HCT116 (cell line): ENCODE measurements at regions not wholly inside any gene's neighbourhood (a gene's known extent, or its start where the extent isn't known, plus 50 kb on each side); places are given as distances from the start of the nearest gene placed in this dataset.

Experiments used
- ATAC-seq: fragments of 200-7000 bp; cut with Tn5 transposase; 2 replicates; pipeline ENCODE4 v1.9.1; 2020; ENCODE audit warnings: mild to moderate bottlenecking, moderate library complexity
- BruUV-seq: library from RNA; stranded (reverse); fragments of 400-500 nt; replicated peaks from 2 replicates; lab custom pipeline; 2021; lab: Mats Ljungman, UMichigan
- CTCF ChIA-PET: fragments of 300-600 bp; sonication (Branson Sonifier 250); formaldehyde crosslinking; loops from one replicate; lab custom pipeline; 2021; ENCODE audit warnings: antibody characterized with exemption; lab: Charles Lee
- POLR2A ChIA-PET: fragments of 300-600, 350-600 bp; sonication (Branson Sonifier 250); formaldehyde crosslinking; loops from one replicate; lab custom pipeline; 2021; ENCODE audit warnings: antibody characterized with exemption; lab: Charles Lee
- RAD21 ChIA-PET, 2 experiments: fragments of 300-600 bp; sonication (Branson Sonifier 250); formaldehyde crosslinking; loops; one replicate each; lab custom pipeline; 2023; ENCODE audit warnings: low total read pairs in 2 of 2; ENCODE audit not compliant: uncharacterized antibody in 2 of 2, unreplicated experiment in 2 of 2, low non-redundant PET in 1 of 2; lab: Charles Lee
- DNase-seq: peaks from one replicate; pipeline ENCODE4 v3.0.0-alpha.2; 2010; ENCODE audit warnings: low read depth, low spot score
- H2AFZ ChIP-seq: fragments of 200-600 bp; shearing (Covaris generic), sonication (generic); 2 replicates; pipeline ENCODE4 v1.6.1; 2017; ENCODE audit warnings: low read depth, mixed run types, mixed read lengths, antibody characterized with exemption, low read length; ENCODE audit not compliant: poor library complexity, severe bottlenecking
- H3K27ac ChIP-seq: 2 replicates; pipeline ENCODE4 v1.5.1; 2012; ENCODE audit warnings: low read depth, low read length
- H3K27me3 ChIP-seq: fragments of 200-600 bp; sonication (generic); 2 replicates; pipeline ENCODE4 v1.6.1; 2016; ENCODE audit warnings: mixed run types, low read length, mixed read lengths; ENCODE audit not compliant: insufficient read depth
- H3K36me3 ChIP-seq, 2 experiments: fragments of 200-500 bp in 1 of 2; fragments of 200-600 bp in 1 of 2; sonication (Bioruptor generic) in 1 of 2; sonication (generic) in 1 of 2; 2 replicates each; pipeline versions ENCODE4 v1.5.1 to v1.6.1; 2014 to 2016; ENCODE audit warnings: low read length in 2 of 2, inconsistent platforms in 1 of 2, mixed read lengths in 1 of 2, mixed run types in 1 of 2; ENCODE audit not compliant: insufficient read depth in 2 of 2, control insufficient read depth in 1 of 2
- H3K4me1 ChIP-seq, 2 experiments: fragments of 200-600 bp in 1 of 2; sonication (generic) in 1 of 2; 2 replicates each; pipeline versions ENCODE4 v1.5.1 to v1.6.1; 2012 to 2017; ENCODE audit warnings: low read length in 2 of 2, inconsistent platforms in 1 of 2, mild to moderate bottlenecking in 1 of 2, mixed read lengths in 1 of 2, mixed run types in 1 of 2, moderate library complexity in 1 of 2; ENCODE audit not compliant: insufficient read depth in 2 of 2, control insufficient read depth in 1 of 2
- H3K4me2 ChIP-seq: fragments of 200-600 bp; sonication (generic); 2 replicates; pipeline ENCODE4 v1.6.1; 2017; ENCODE audit warnings: mixed run types, low read length, mixed read lengths
- H3K4me3 ChIP-seq, 2 experiments: fragments of 200-600 bp in 1 of 2; sonication (generic) in 1 of 2; replicated peaks in 1 of 2; 2 replicates each; pipeline ENCODE4 v1.5.1; 2011 to 2016; ENCODE audit warnings: low read length in 2 of 2, control low read depth in 1 of 2, low read depth in 1 of 2, mild to moderate bottlenecking in 1 of 2, mixed read lengths in 1 of 2, mixed run types in 1 of 2
- H3K79me2 ChIP-seq: fragments of 200-600 bp; sonication (generic); 2 replicates; pipeline ENCODE4 v1.6.1; 2017; ENCODE audit warnings: mild to moderate bottlenecking, mixed run types, low read length, moderate library complexity, mixed read lengths; ENCODE audit not compliant: insufficient read depth
- H3K9ac ChIP-seq: fragments of 200-600 bp; sonication (generic); 2 replicates; pipeline ENCODE4 v1.6.1; 2016; ENCODE audit warnings: low read length, mixed read lengths
- H3K9me2 ChIP-seq: fragments of 200-600 bp; sonication (generic), shearing (Covaris generic); 2 replicates; pipeline ENCODE4 v1.6.1; 2017; ENCODE audit warnings: mixed run types, mild to moderate bottlenecking, moderate library complexity; ENCODE audit not compliant: insufficient read depth
- H3K9me3 ChIP-seq, 2 experiments: fragments of 200-500 bp in 1 of 2; fragments of 200-600 bp in 1 of 2; sonication (Bioruptor generic) in 1 of 2; sonication (generic) in 1 of 2; 2 replicates each; pipeline ENCODE4 v1.6.1; 2014 to 2017; ENCODE audit warnings: low read length in 2 of 2, mixed read lengths in 2 of 2, inconsistent platforms in 1 of 2, low read depth in 1 of 2, mild to moderate bottlenecking in 1 of 2, mixed run types in 1 of 2, moderate library complexity in 1 of 2; ENCODE audit not compliant: control insufficient read depth in 1 of 2, insufficient read depth in 1 of 2
- H4K20me1 ChIP-seq: fragments of 200-600 bp; sonication (generic), shearing (Covaris generic); 2 replicates; pipeline ENCODE4 v1.6.1; 2017; ENCODE audit warnings: mixed run types, mild to moderate bottlenecking, moderate library complexity; ENCODE audit not compliant: insufficient read depth
- CBX3 ChIP-seq: IDR thresholded peaks from 2 replicates; pipeline ENCODE4 v1.6.1; 2012; ENCODE audit warnings: low read depth
- ELF1 ChIP-seq: IDR thresholded peaks from 2 replicates; pipeline ENCODE4 v1.6.1; 2012; ENCODE audit warnings: low read depth, borderline replicate concordance
- EZH2 ChIP-seq: fragments of 200-600 bp; sonication (generic); IDR thresholded peaks from 2 replicates; pipeline ENCODE4 v1.6.1; 2017; ENCODE audit warnings: antibody characterized with exemption, mixed run types
- EZH2phosphoT487 ChIP-seq: fragments of 200-600 bp; IDR thresholded peaks from 2 replicates; pipeline ENCODE4 v1.6.1; 2018; ENCODE audit warnings: antibody characterized with exemption, borderline replicate concordance
- JUND ChIP-seq: IDR thresholded peaks from 2 replicates; pipeline ENCODE4 v1.6.1; 2012
- POLR2AphosphoS5 ChIP-seq: IDR thresholded peaks from 2 replicates; pipeline ENCODE4 v1.6.1; 2011; ENCODE audit warnings: mild to moderate bottlenecking, low read depth, low read length, moderate library complexity
- RAD21 ChIP-seq: IDR thresholded peaks from 2 replicates; pipeline ENCODE4 v1.6.1; 2012; ENCODE audit warnings: low read depth, mild to moderate bottlenecking
- SIN3A ChIP-seq: IDR thresholded peaks from 2 replicates; pipeline ENCODE4 v1.6.1; 2012; ENCODE audit warnings: low read depth
- SRF ChIP-seq: IDR thresholded peaks from 2 replicates; pipeline ENCODE4 v1.6.1; 2012; ENCODE audit warnings: low read depth
- TCF7L2 ChIP-seq: IDR thresholded peaks from 2 replicates; pipeline ENCODE4 v1.7.0; 2011; ENCODE audit warnings: borderline replicate concordance, inconsistent platforms; ENCODE audit not compliant: insufficient read depth, insufficient read length; ENCODE audit errors: extremely low read depth
- YY1 ChIP-seq: IDR thresholded peaks from 2 replicates; pipeline ENCODE4 v1.6.1; 2011; ENCODE audit warnings: low read length, low read depth, moderate library complexity, mild to moderate bottlenecking; ENCODE audit not compliant: insufficient replicate concordance; ENCODE audit errors: extremely low read depth
- ZFX ChIP-seq: fragments of 450-650 bp; IDR thresholded peaks from 2 replicates; pipeline ENCODE4 v1.6.1; 2017
- ZNF274 ChIP-seq: fragments of 200-500 bp; sonication (Bioruptor generic); IDR thresholded peaks from 2 replicates; pipeline ENCODE4 v1.6.1; 2014; ENCODE audit warnings: mild to moderate bottlenecking, low read depth, low read length, inconsistent platforms
- intact Hi-C: fragments of 100-400 bp; cut with micrococcal nuclease; formaldehyde crosslinking; loops from 2 replicates; pipeline ENCODE4 v1.10.0; 2022
- TF ChIP-seq, protein P1 (sequence below): IDR thresholded peaks from 2 replicates; pipeline ENCODE4 v1.6.1; 2011; ENCODE audit warnings: mild to moderate bottlenecking, low read length, moderate library complexity; ENCODE audit not compliant: insufficient replicate concordance; ENCODE audit errors: extremely low read depth
- TF ChIP-seq, protein P2 (sequence below), 3 experiments: fragments of 200-600 bp in 1 of 3; sonication (generic) in 1 of 3; IDR thresholded peaks in 2 of 3; conservative IDR thresholded peaks in 1 of 3; 2 replicates each; pipeline ENCODE4 v1.5.1; 2012 to 2017; ENCODE audit warnings: low read depth in 2 of 3, low read length in 2 of 3, antibody characterized with exemption in 1 of 3, borderline replicate concordance in 1 of 3, control low read depth in 1 of 3, mild to moderate bottlenecking in 1 of 3, mixed read lengths in 1 of 3, mixed run types in 1 of 3, moderate library complexity in 1 of 3; ENCODE audit not compliant: insufficient read depth in 1 of 3
- TF ChIP-seq, protein P3 (sequence below): IDR thresholded peaks from 2 replicates; pipeline ENCODE4 v1.6.1; 2012

DNA sequence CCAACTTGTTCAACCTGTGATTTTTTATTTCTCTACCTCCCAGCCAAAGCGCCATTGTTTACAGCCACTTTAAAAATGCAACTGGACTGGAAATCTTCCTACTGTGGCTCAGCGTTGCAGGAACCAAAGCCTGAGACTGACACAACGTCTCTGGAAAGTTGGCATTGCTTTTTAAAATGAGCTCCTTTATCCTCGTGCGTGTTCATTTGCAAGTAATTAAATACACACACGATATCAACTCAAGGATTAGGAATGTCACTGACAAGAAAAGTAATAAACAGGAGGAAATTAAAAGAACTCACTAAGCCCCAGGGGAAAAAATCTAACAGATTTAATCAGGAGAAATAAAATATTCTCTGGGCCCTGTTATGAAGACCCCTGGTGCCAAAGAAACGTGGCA, 184.6 kb upstream of the IRS2 start:
- ATAC-seq (no peak), DNase-seq (no peak)
- Histone ChIP-seq H2AFZ (no peak overlapping the region), H3K9me2 (no peaks in the 10 kb centered on the region), H3K4me2 (no peak overlapping the region), H3K9me3 (no peaks in the 10 kb centered on the region; a peak in 1 of 4 replicates), H3K4me3 (no peak overlapping the region), H3K4me1 (no peaks in the 10 kb centered on the region), H4K20me1 (no peaks in the 10 kb centered on the region), H3K36me3 (no peaks in the 10 kb centered on the region), H3K27me3 (no peaks in the 10 kb centered on the region), H3K27ac (no peak overlapping the region), H3K9ac (no peak overlapping the region), H3K79me2 (no peaks in the 10 kb centered on the region)
- POLR2A ChIA-PET: no interaction called here
- CTCF ChIA-PET: no interaction called here
- intact Hi-C loops: no loop called here
- TF ChIP-seq JUND: no peak
- BruUV-seq: no TSS peak
- RAD21 ChIA-PET: no interaction called here

GRCh38 chr13:109968876-109969577, 182.6 kb upstream of the IRS2 start:
- no peaks in the 10 kb centered on the region for H3K27me3 ChIP-seq
- ATAC-seq (no peak), DNase-seq (no peak)
- H3K4me1 ChIP-seq: no peaks in the 10 kb centered on the region
- no peak overlapping the region for H3K9ac ChIP-seq
- H3K9me3 ChIP-seq: no peaks in the 10 kb centered on the region; a peak in 1 of 4 replicates
- BruUV-seq: no TSS peak
- CTCF ChIA-PET: no interaction called here
- no peak overlapping the region for H3K27ac ChIP-seq
- intact Hi-C loops: no loop called here
- no peak overlapping the region for H2AFZ ChIP-seq
- H3K9me2 ChIP-seq: no peaks in the 10 kb centered on the region
- H3K79me2 ChIP-seq: no peaks in the 10 kb centered on the region
- H3K36me3 ChIP-seq: no peaks in the 10 kb centered on the region
- POLR2A ChIA-PET: no interaction called here
- RAD21 ChIA-PET: no interaction called here
- no peaks in the 10 kb centered on the region for H4K20me1 ChIP-seq
- H3K4me2 ChIP-seq: no peak overlapping the region
- TF ChIP-seq TCF7L2 (no peak), YY1 (no peak), SIN3A (no peak), ELF1 (no peak), EZH2 (no peak), SRF (no peak), ZFX (no peak), EZH2phosphoT487 (no peak), CBX3 (no peak), POLR2AphosphoS5 (no peak), RAD21 (no peak), ZNF274 (no peak)
- TF ChIP-seq, protein P1, sequence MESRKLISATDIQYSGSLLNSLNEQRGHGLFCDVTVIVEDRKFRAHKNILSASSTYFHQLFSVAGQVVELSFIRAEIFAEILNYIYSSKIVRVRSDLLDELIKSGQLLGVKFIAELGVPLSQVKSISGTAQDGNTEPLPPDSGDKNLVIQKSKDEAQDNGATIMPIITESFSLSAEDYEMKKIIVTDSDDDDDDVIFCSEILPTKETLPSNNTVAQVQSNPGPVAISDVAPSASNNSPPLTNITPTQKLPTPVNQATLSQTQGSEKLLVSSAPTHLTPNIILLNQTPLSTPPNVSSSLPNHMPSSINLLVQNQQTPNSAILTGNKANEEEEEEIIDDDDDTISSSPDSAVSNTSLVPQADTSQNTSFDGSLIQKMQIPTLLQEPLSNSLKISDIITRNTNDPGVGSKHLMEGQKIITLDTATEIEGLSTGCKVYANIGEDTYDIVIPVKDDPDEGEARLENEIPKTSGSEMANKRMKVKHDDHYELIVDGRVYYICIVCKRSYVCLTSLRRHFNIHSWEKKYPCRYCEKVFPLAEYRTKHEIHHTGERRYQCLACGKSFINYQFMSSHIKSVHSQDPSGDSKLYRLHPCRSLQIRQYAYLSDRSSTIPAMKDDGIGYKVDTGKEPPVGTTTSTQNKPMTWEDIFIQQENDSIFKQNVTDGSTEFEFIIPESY: no peak
- TF ChIP-seq, protein P2, sequence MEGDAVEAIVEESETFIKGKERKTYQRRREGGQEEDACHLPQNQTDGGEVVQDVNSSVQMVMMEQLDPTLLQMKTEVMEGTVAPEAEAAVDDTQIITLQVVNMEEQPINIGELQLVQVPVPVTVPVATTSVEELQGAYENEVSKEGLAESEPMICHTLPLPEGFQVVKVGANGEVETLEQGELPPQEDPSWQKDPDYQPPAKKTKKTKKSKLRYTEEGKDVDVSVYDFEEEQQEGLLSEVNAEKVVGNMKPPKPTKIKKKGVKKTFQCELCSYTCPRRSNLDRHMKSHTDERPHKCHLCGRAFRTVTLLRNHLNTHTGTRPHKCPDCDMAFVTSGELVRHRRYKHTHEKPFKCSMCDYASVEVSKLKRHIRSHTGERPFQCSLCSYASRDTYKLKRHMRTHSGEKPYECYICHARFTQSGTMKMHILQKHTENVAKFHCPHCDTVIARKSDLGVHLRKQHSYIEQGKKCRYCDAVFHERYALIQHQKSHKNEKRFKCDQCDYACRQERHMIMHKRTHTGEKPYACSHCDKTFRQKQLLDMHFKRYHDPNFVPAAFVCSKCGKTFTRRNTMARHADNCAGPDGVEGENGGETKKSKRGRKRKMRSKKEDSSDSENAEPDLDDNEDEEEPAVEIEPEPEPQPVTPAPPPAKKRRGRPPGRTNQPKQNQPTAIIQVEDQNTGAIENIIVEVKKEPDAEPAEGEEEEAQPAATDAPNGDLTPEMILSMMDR (IDR thresholded peaks at IDR 0.05 in 2 of 3, conservative IDR thresholded peaks at IDR 0.05 in 1 of 3; ENCODE audit: borderline replicate concordance in 1 of 3, insufficient read depth in 1 of 3, low read depth in 2 of 3, low read length in 2 of 3): no peak
- TF ChIP-seq, protein P3, sequence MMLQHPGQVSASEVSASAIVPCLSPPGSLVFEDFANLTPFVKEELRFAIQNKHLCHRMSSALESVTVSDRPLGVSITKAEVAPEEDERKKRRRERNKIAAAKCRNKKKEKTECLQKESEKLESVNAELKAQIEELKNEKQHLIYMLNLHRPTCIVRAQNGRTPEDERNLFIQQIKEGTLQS: no peak
- no peak overlapping the region for H3K4me3 ChIP-seq
